ENCODE measurements at regions not wholly inside any gene's neighbourhood (a gene's known extent, or its start where the extent isn't known, plus 50 kb on each side); places are given as distances from the start of the nearest gene placed in this dataset.

DNA sequence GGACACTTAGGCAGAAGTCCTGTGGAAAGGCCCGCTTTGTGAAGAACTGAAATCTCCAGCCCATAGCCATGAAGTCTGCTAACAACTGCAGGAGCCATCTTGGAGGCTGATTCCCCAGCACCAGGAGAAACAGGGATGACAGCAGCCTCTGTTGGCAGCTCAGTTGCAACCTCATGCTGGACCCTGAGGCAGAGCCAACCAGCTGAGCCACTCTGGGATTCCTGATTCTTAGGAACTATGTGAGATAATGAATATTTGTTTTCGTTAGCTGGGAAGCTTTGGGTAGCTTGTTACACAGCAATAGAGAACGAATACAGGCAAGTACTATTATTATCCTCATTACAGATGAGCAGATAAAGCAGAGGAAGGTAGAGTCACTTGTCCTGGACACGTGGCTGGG, 210.5 kb upstream of the ANKH start:
- no peak for DNase-seq

DNA sequence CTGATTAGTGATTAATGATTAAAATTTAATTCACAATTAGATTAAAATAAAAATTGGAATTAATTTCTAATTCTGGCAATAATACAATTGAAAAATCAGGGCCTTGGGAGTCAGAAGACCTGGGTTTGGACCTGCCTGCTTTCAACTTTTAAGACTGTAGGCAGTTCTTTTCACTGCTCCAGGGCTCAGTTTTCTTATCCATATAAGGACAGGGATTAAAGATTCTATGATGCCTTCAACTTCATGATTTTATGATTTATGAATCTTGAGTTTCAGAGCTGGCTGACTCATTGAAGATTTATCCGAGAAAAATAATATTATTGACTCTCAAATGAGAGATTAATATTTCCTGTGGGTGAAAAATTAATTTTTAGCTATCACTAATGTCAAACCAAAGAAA, 208.6 kb upstream of the ANKH start:
- no peak for DNase-seq

DNA sequence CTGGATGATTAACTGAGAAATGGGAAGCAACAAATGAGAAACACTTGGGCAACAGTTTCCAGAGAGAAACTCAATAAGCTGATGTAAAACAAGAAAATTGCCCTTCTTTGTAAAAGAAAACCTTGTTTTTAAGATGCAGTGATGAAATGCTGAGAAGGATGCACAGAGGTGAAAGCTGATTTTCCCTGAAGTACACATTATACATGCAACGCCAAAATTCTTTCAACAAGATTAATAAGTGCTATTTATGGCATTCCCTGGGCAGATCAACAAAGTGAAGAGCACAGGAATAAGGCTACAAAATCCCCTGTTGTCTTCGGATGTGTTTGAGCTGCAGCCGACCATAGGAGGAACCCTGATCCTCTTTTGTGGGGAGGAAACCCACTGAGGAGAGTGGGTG, 208.0 kb upstream of the ANKH start:
- no peak for DNase-seq

DNA sequence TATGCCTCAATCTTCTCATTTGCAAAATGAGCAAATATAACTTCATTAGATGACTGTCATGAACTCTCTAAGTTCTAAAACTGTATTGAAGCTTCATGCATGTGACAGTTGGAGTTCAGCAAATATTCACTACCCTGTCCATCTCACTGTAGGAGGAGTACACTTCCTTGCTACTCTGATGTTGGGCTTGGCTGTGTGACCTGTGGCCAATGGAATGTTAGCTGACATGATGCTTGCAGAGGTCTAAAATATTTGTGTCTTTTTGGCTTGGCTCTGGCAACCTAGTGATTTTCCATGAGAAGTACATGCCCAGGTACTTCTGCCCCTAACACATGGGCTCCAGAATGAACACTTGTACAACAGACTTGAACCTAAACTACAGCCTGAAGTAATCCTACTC, 203.1 kb upstream of the ANKH start:
- DNase-seq, result no peak

DNA sequence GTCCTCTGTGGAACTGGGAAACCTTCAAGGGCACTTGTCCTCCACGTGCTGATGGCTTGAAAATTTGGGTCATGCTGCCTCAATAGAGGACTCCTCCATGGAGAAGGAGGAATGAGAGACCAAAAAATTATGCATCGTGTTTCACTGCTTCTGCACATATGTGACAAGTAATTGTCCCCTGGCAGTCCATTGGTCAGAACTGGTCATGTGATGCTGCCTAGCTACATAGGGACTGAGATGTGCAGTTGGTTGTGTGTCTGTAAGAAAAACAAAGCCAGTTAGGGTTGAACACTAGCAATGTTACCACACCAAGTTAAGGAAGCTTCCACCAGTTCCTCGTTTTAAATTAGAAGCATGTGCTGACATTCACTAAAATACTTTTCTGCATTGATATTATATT, 201.9 kb upstream of the ANKH start:
- no peak for DNase-seq

DNA sequence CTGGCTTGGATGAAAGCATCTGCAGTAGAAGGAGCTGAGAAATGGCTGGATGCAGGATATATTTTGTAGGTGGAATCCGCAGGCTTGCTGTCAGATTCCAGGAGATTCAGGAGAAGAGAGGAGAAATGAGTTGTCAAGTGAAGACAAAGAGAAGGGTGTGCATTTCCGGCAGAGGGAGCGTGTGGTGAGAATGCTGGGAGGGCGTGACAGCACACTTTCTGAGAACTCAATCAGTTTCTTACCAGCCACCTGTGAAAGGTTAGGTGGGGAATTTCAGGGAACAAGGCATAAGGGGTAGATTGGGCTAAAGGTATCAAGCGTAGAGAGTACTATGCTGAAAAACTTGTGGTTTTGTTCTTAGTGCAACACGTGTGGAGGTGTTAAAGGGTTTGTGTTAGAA, 199.3 kb upstream of the ANKH start:
- DNase-seq, result no peak

DNA sequence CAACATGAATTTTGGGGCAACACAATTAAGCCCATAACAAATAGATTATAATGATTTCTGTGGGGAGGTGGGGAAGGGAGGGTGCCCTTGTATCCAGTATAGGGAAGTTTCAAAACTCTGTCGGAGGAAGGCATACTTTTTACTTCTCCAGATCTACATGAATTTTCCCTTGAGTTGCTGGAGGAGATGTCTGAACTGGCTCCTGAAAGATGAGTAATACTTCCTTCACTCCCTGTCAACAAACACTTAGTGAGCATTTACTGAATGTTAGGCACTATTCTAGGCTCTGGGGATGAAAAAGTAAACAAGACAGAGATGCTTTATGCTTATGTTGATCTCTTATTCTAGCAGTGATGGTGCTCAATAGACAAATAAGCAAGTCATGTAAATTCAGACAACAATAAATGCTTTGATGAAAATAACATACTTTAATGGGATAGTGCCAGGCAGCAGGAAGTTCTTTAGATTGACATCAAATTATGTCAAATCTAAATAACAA, 197.9 kb upstream of the ANKH start:
- DNase-seq, result no peak

DNA sequence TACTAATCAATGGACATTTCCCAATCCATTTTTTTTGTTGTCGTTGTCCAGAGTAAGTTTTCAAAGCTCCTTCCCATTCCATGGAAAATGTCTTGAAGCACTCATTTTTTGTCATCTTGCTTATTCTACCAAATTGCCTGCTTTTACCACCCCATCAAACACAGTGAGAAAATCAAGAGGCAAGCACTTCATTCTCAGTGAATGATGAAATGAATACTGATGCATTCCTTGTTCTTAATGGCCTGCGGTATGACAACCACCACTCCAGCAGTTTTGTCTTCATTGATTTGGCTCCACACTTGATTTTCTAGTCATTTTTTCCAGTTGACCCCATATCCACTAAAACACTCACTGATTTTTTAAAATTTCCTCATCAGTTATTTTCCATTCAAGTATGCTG, 193.5 kb upstream of the ANKH start:
- DNase-seq, result no peak

DNA sequence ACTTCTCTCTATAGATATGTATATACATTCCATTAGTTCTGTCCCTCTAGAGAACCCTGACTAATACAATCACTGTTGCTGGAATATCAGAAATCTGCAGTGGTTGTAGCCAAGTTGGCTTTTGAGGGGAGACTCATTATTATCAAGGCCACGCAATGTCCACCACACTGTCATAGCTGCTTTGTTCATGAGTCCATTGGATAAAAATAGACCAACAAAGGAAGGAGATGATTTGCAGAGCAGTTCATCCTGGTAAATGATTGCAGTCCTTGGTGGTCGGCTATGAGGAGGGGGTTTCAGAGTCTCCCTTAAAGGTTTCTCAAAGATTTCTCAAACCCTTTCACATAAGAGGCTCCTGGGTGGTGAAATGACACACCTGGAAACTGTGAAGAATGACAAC, 192.8 kb upstream of the ANKH start:
- no peak for DNase-seq

DNA sequence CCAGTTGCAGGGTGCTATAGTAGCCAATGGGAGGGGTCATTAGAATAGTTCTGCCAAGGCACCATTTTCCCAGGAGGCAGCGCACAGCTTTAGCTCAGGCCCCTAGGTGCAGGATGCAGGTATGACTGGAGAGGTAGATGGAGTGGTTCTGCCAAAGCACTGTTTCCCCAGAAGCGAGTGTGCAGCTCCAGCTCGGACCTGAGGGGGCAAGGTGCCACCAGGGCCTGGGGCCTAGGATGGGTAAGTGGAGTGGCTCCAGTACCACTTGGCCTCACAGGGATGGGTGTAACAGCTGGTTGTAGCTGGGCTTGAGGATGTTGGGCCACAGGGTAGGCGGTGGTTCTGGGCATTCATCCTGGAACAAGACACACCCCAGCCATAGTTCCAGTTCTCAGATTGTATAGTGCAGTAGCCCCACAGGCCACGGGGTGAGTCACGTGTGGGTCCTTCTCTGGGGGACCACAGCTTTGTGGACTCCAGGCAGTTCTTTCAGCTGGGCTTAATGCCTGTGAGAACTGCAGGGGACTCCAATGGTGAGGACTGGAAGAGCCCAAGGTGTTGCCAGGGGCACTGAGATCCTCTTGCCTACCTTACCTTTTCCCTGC, 185.5 kb upstream of the ANKH start:
- no peak for DNase-seq

DNA sequence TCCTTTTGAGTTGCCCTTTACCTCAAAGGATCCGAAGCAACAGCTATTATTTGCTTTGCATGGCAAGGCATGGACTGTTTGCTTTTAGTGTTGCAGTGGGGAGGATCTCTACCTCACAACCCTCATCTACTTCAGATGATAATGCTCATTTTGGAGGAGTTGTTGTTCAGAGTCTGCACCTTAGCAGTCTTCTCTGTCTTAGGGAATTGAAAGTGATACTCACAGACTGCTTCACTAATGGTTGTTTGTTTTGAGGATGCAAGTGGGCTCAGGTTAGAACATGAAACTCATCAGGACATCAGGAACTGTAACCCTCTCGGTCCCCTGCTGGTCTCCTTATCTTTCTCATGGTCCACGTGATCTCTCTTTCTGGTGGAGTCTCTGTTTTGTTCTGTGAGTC, 172.9 kb upstream of the ANKH start:
- DNase-seq, result no peak

DNA sequence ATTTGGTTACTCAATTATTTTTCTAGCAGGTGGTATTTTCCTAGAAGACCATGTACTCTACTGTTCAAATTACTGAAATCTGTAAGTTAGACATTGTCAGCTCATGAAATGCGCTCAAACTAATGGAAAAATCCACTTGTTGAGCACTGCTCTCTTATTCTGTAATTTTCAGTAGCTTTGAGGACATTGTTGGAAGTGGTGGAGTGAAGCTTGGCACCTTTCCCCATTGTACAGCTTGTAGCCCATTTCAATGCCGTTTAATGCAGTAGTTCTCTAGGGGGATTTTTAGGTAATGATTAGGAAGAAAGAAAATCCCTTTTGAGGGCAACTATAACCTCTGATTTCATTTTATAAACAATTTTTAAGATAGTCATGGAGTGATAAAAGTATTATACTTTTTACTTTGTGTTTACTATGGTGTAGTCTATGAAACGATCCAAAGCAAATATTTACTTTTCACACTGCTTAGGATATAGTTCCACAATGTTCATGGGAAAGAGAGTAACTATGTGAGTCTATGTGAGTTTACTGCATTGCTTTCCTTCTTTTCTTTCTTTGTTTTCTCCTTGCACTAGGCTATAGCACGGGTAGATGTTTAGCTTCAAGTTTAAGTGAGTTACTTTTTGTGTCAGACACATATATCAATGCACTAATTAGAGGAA, 165.8 kb upstream of the ANKH start:
- no peak for DNase-seq

DNA sequence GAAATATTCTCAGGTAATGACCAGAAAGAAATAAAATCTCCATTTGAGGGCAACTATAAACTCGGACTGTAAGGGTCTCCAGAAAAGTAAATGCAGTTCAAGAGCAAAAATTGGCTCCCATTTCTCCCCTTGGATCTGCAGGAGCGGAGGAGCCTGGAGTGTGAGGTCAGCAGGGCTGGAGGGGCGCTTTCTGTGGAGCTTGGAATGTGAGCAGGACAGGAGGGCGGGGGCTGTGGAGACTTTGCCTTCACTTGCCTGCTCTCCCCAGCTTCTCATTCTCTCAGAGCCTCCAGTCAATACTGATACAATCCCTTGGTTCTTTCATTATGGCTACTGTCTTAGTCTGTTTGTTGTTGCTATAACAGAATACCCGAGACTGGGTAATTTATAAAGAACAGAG, 162.8 kb upstream of the ANKH start:
- DNase-seq, result no peak

DNA sequence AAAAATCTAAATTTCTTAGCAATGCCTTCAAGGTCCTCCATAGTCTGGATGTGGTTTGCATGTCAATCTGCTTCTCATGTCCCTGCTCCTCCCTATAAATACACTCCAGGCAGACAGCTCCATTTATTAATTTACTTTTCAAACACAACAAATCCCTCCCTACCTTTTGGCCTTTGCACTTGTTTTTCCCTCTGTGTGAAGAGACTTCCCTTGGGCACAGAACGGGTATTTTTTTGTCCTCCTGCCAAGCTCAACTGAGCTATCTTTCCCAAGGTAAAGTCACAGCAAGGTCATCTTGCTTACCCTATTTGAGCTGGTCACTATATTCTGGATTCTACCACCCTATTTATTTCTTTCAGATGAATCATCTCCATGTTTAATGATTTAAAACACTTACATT, 159.6 kb upstream of the ANKH start:
- DNase-seq, result no peak

DNA sequence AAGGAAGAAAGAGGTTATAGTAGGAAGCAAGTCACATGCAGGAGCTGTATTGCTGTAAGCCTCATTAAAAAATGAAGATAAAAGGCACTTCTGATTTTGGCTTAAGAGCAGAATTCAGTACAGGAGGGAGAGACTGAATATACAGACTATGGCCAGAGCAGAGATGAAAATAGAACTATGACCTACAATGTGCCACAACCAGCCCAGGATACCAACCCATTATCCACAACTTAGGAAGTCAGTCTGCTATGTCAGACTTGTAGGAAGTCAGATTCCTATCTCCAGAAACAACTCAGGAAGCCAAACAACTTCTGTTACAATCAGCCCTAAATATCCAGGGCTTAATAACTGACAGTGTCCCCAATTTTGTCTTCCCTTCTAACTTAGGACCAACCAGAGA, 156.2 kb upstream of the ANKH start:
- no peak for DNase-seq

DNA sequence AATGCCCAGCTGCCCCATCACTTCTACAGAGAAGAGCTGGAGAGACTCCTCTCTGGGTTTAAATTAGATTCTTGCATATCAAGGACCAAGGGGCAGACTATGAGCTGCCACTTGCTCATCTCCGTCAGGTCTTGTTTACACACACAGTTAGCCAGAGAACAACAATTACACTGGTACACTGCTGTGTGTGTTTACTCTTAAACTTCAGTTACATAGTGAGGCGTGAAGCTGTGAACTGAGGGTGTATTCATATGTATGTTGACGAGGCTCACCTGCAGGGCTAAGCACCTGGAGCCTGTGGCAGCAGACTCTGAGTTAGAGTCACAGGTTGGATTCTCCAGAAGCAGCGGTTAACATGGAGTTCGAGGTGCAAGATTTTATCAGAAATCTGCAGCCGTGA, 155.4 kb upstream of the ANKH start:
- DNase-seq, result no peak

DNA sequence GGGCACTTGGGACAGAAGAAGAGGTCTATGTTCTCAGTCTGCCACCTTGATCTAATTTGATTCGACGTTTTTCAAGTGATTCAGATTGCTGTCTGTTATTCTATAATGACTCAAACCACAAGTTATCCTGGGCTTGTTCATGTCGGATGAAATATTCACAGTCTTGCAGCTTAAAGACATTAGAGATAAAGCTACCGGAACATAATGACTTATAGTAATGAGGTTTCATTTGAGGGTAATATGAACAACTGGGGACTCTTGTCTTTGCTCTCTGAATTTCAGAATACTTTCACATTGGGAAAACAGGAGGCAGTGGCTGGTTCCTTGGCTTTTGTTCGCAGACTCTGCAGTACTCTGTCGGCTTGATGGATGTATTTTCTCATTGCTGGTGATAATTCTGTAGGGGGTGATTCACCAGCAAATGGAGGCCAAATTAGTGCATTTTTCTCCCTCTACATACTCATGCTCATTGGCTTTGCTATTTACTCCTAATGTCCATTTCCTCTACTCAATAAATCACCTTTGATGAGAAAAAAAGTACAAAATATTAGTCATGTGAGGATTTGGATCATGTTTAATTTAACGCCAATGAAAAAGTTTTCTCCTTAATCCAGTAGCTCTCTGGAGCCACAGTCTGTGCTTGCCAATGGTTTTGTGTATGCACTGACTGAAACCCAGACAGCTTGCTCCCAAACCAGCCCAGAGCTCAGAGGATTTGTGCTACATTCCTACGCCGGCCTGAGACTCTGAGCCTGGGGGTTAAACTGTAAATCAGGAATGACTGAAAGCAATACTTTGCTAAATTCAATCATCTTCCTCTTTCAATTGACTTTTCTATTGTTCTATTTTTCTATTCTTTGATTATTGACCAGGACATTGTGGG, 154.7 kb upstream of the ANKH start:
- DNase-seq, result no peak

DNA sequence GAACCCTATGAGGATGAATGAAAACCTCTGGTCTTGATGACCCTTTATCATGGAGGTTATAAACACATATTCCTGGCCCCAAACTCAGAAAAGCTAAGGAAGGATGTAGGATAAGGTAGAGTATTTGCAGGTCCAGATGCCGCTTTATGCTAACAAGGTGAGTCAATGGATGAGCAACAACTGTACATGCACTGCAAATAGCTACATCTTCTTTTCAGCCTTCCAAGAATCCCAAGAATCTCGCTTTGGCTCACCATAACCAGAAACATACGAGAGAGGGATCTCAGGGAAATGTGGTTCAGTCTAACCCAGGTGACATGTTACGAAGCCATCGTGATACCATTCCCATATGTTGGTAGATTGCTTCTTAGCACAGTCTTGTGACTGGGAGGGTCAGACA, 152.3 kb upstream of the ANKH start:
- DNase-seq, result no peak

DNA sequence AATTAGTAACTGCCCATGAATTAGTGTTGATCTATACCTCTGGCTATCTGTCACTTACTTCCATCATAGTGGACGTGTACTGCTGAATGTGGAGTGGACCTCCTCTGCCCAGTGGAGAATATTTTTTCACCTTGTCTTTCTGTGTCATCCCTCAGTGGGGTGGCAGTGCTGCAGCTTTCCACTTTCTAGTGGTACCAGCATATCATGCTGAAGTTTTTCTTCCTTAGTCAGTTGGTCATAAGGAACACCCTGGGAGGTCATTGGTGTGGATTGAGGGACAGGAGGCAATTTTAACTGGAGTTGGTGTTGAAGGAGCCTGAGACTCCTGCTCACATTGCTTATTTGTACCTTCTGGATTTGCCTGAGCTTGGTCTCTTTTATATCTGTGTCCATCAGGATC, 151.7 kb upstream of the ANKH start:
- no peak for DNase-seq

DNA sequence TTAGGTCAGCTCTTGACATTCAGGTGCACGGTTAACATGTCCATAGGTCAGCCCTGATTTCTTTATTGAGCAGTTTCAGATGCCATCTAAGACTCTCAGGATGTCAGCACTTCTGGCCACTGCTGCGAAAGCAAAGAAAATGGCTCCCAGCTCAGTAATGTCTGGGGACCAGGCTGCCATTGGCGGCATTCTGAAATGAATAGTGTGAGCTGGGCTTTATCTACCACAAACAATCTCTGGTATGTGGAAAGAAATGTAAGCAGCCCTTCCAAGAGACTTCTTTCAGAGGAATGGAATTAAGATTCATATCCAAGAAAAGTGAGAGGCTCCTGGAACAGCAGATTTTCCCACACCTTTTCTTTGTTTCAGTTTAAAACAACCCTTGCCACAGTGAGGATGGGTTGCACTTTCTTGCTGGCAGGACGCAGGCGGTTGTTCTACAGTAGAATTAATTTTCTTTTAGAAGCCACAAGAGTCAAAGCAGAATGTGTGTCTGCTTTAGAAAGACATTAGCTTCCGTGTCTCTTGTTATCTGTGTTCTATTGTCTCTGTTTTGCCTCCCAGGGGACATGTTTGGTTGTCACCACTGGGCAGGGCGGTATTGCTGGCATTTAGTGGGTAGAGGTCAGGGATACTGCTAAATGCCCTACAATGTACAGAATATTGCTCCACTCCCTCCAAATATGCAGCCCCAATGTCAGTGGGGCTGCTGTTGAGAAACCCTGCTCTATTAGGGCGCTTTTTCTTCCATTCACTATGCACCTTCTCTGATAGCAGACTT, 149.9 kb upstream of the ANKH start:
- DNase-seq, result no peak

DNA sequence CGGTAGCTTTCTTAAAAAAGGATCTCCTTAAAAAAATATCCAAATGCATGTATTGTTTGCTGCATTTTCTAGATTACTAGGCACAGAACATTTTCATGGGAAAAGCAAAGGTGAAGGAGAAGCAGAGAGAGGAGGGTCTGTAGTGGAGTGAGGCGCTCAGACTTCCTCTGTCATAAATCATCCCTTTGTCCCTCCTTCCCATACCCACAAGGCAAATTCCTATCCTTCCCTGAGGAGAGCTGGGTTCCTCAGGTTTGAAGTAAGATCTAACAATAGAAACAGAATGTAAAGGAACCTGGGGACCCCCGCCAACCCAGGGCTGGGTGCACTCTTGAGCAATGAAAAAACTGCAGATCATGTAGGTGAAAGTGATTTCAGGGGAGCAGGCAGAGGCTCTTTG, 149.2 kb upstream of the ANKH start:
- DNase-seq, result no peak

DNA sequence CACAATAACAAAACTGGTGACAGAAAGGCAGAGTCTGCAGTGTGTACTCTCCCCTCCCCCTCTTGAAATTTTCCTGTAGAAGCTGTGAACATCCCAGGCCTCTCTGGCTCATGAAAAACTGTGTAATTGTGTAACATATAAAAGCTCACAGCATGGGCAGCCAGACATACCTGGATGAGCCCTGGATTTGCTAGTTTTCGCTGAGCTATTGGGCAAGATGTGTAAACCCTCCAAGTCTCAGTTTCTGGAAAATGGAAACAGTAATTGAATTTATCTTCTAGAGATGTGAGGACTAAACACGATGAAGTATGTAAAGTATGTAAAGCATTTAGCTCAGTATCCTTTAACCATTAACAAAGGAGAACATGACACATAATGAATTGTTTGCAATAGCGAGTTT, 143.2 kb upstream of the ANKH start:
- DNase-seq, result no peak
